Endodermal cell (in vitro differentiated cells): ENCODE measurements at regions not wholly inside any gene's neighbourhood (a gene's known extent, or its start where the extent isn't known, plus 50 kb on each side); places are given as distances from the start of the nearest gene placed in this dataset.

Experiments used
- DNase-seq: peaks from one replicate; pipeline ENCODE4 v3.0.0-alpha.2; 2017
- H3K27ac ChIP-seq: 2 replicates; pipeline ENCODE4 v1.5.1; 2013; ENCODE audit warnings: mild to moderate bottlenecking, low read depth, low read length, moderate library complexity
- H3K27me3 ChIP-seq: 2 replicates; pipeline ENCODE4 v1.6.1; 2013; ENCODE audit warnings: mild to moderate bottlenecking, low read length, moderate library complexity; ENCODE audit not compliant: insufficient read depth, control insufficient read depth, poor library complexity, severe bottlenecking
- H3K36me3 ChIP-seq: 2 replicates; pipeline ENCODE4 v1.7.0; 2013; ENCODE audit warnings: mild to moderate bottlenecking, low read length, moderate library complexity; ENCODE audit not compliant: control insufficient read depth, insufficient read depth
- H3K4me1 ChIP-seq: one replicate; pipeline ENCODE4 v1.7.0; 2013; ENCODE audit warnings: low read length; ENCODE audit not compliant: control insufficient read depth, insufficient read depth
- H3K4me3 ChIP-seq: 2 replicates; pipeline ENCODE4 v1.5.1; 2013; ENCODE audit warnings: mild to moderate bottlenecking, low read length, moderate library complexity
- H3K9ac ChIP-seq: 2 replicates; pipeline ENCODE4 v1.6.1; 2013; ENCODE audit warnings: mild to moderate bottlenecking, low read length, moderate library complexity; ENCODE audit not compliant: poor library complexity, severe bottlenecking; ENCODE audit errors: extremely low read depth
- H3K9me3 ChIP-seq: 2 replicates; pipeline ENCODE4 v1.6.1; 2013; ENCODE audit warnings: mild to moderate bottlenecking, low read length, moderate library complexity; ENCODE audit not compliant: control insufficient read depth
- H3K27ac Mint-ChIP-seq: 2 replicates; pipeline ENCODE4 v1.8.0; 2020; ENCODE audit warnings: mixed read lengths
- H3K27me3 Mint-ChIP-seq: 2 replicates; pipeline ENCODE4 v1.8.0; 2021; ENCODE audit warnings: mild to moderate bottlenecking, mixed read lengths; ENCODE audit not compliant: insufficient read depth
- H3K36me3 Mint-ChIP-seq: 2 replicates; pipeline ENCODE4 v1.8.0; 2020; ENCODE audit warnings: low read depth, mixed read lengths
- H3K4me1 Mint-ChIP-seq: 2 replicates; pipeline ENCODE4 v1.8.0; 2020; ENCODE audit warnings: mixed read lengths
- H3K4me3 Mint-ChIP-seq: 2 replicates; pipeline ENCODE4 v1.8.0; 2020; ENCODE audit warnings: mild to moderate bottlenecking, moderate library complexity, mixed read lengths
- H3K9me3 Mint-ChIP-seq: 2 replicates; pipeline ENCODE4 v1.8.0; 2020; ENCODE audit warnings: mild to moderate bottlenecking, mixed read lengths
- CTCF ChIP-seq: fragments of 200-600 bp; sonication (generic); conservative IDR thresholded peaks from 2 replicates; pipeline ENCODE4 v1.5.0; 2021; ENCODE audit warnings: antibody characterized with exemption, mild to moderate bottlenecking
- WGBS, 2 experiments: methylation state at CpG; one replicate each; pipeline versions ENCODE4 v1.1.5 to v1.1.7; 2013; ENCODE audit warnings: missing lambda C conversion rate in 2 of 2, mixed read lengths in 1 of 2; ENCODE audit not compliant: insufficient coverage in 1 of 2, insufficient read length in 1 of 2; 5-methylcytosine and 5-hydroxymethylcytosine counted together

- no peak overlapping the region for H3K27ac Mint-ChIP-seq
- Histone ChIP-seq H3K9me3 (peaks cover 9% of the 10 kb centered on the region), H3K4me3 (no peak overlapping the region), H3K9ac (no peak overlapping the region), H3K27me3 (no peaks in the 10 kb centered on the region), H3K27ac (no peak overlapping the region), H3K36me3 (no peaks in the 10 kb centered on the region), H3K4me1 (no peaks in the 10 kb centered on the region)
- peaks cover 4% of the 10 kb centered on the region for H3K36me3 Mint-ChIP-seq
- H3K27me3 Mint-ChIP-seq = no peaks in the 10 kb centered on the region
- H3K9me3 Mint-ChIP-seq = peaks cover 15% of the 10 kb centered on the region
- DNase-seq = no peak
- H3K4me3 Mint-ChIP-seq = no peak overlapping the region
- TF ChIP-seq CTCF = no peak
- H3K4me1 Mint-ChIP-seq = no peaks in the 10 kb centered on the region
These were observed 578.0 kb upstream of the NOX3 start for GRCh38 chr6:156033598-156033997.

- Histone ChIP-seq H3K27me3 (no peaks in the 10 kb centered on the region), H3K9me3 (peaks cover 9% of the 10 kb centered on the region), H3K9ac (no peak overlapping the region), H3K4me1 (no peaks in the 10 kb centered on the region), H3K27ac (no peak overlapping the region), H3K36me3 (no peaks in the 10 kb centered on the region), H3K4me3 (no peak overlapping the region)
- DNase-seq = no peak
- TF ChIP-seq CTCF = no peak
- H3K27ac Mint-ChIP-seq = no peak overlapping the region
- no peaks in the 10 kb centered on the region for H3K4me1 Mint-ChIP-seq
- WGBS, 2 experiments = 63% methylated on average over 1 of the region's 1 CpG; no CpG with 5 or more reads in 1 of the 2 experiments
- no peak overlapping the region for H3K4me3 Mint-ChIP-seq
- peaks cover 4% of the 10 kb centered on the region for H3K36me3 Mint-ChIP-seq
- H3K9me3 Mint-ChIP-seq = peaks cover 15% of the 10 kb centered on the region
- no peaks in the 10 kb centered on the region for H3K27me3 Mint-ChIP-seq
These were observed 575.9 kb upstream of the NOX3 start for GRCh38 chr6:156031516-156031915.

GRCh38 chr6:156030053-156030452 lies 574.4 kb upstream of the NOX3 start:
- H3K9me3 Mint-ChIP-seq = peaks cover 24% of the 10 kb centered on the region

More at GRCh38 chr6:156030053-156030452, 574.4 kb upstream of the NOX3 start:
- Mint-ChIP-seq H3K36me3 (peaks cover 4% of the 10 kb centered on the region), H3K4me3 (no peak overlapping the region), H3K4me1 (no peaks in the 10 kb centered on the region), H3K27me3 (no peaks in the 10 kb centered on the region), H3K27ac (no peak overlapping the region)
- WGBS, 2 experiments = 100% methylated on average over 1 of the region's 2 CpGs; no CpG with 5 or more reads in 1 of the 2 experiments
- Histone ChIP-seq H3K27ac (no peak overlapping the region), H3K36me3 (no peaks in the 10 kb centered on the region), H3K27me3 (no peaks in the 10 kb centered on the region), H3K9ac (no peak overlapping the region), H3K4me1 (no peaks in the 10 kb centered on the region), H3K9me3 (peaks cover 15% of the 10 kb centered on the region), H3K4me3 (no peak overlapping the region)
- no peak for DNase-seq
- TF ChIP-seq CTCF = no peak
